OCI-M2 (cell line): ENCODE measurements at regions not wholly inside any gene's neighbourhood (a gene's known extent, or its start where the extent isn't known, plus 50 kb on each side); places are given as distances from the start of the nearest gene placed in this dataset.
"Not testable (repeated sequence)": the region's sequence is repeated elsewhere in the genome, so short reads cannot be mapped to it uniquely, and the experiment has no call there.

Experiments used
- DNase-seq: peaks from one replicate; lab custom pipeline; 2025; ENCODE audit not compliant: unreplicated experiment; lab: John Stamatoyannopoulos, UW

- DNase-seq: no peak
Measured at GRCh38 chr2:64250063-64250462, 105.8 kb upstream of the PELI1 start.

GRCh38 chr2:64250751-64251423 lies 106.7 kb upstream of the PELI1 start:
- no peak for DNase-seq

GRCh38 chr2:64251497-64252250 lies 107.5 kb upstream of the PELI1 start:
- DNase-seq: no peak

- not testable (repeated sequence) for DNase-seq
Measured at GRCh38 chr2:64252251-64252978, 108.2 kb upstream of the PELI1 start.

- DNase-seq: not testable (repeated sequence)
Measured at GRCh38 chr2:64253421-64253820, 109.2 kb upstream of the PELI1 start.

GRCh38 chr2:64258566-64258965 lies 114.3 kb upstream of the PELI1 start:
- DNase-seq: no peak

GRCh38 chr2:64259312-64259711 lies 115.1 kb upstream of the PELI1 start:
- DNase-seq: no peak

GRCh38 chr2:64260093-64260803 lies 116.0 kb upstream of the PELI1 start:
- no peak for DNase-seq

- no peak for DNase-seq
Measured at GRCh38 chr2:64260817-64261216, 116.6 kb upstream of the PELI1 start.

GRCh38 chr2:64262071-64262470 lies 117.9 kb upstream of the PELI1 start:
- no peak for DNase-seq

GRCh38 chr2:64262816-64263215 lies 118.6 kb upstream of the PELI1 start:
- DNase-seq: no peak

- DNase-seq: no peak
Measured at GRCh38 chr2:64263315-64263714, 119.1 kb upstream of the PELI1 start.

- DNase-seq: no peak
Measured at GRCh38 chr2:64267699-64268098, 123.5 kb upstream of the PELI1 start.

GRCh38 chr2:64268330-64269048 lies 124.3 kb upstream of the PELI1 start:
- DNase-seq: no peak

GRCh38 chr2:64273524-64274398 lies 129.5 kb upstream of the PELI1 start:
- DNase-seq: no peak

- no peak for DNase-seq
Measured at GRCh38 chr2:64274399-64275173, 130.4 kb upstream of the PELI1 start.

- DNase-seq: no peak
Measured at GRCh38 chr2:64275174-64275466, 130.9 kb upstream of the PELI1 start.

- DNase-seq: no peak
Measured at GRCh38 chr2:64276417-64277095, 132.3 kb upstream of the PELI1 start.
